ENCODE measurements at regions not wholly inside any gene's neighbourhood (a gene's known extent, or its start where the extent isn't known, plus 50 kb on each side); places are given as distances from the start of the nearest gene placed in this dataset.
"Not testable (repeated sequence)": the region's sequence is repeated elsewhere in the genome, so short reads cannot be mapped to it uniquely, and the experiment has no call there.

- POLR2A ChIA-PET, result no interaction called here
- H3K4me1 Mint-ChIP-seq (ENCODE audit: low read depth, unreplicated experiment), result no peaks in the 10 kb centered on the region
Observed at GRCh38 chr2:129504646-129505045, 474.8 kb upstream of the RAB6C start.

GRCh38 chr2:129518937-129519336 lies 460.5 kb upstream of the RAB6C start:
- H3K27ac Mint-ChIP-seq (ENCODE audit: unreplicated experiment), result no peak overlapping the region
- peaks cover 8% of the 10 kb centered on the region for H3K9me3 Mint-ChIP-seq (ENCODE audit: unreplicated experiment)
- Histone ChIP-seq H3K4me1 (no peaks in the 10 kb centered on the region), H3K9me3 (no peaks in the 10 kb centered on the region), H3K36me3 (ENCODE audit: control insufficient read depth, insufficient read depth, low read length) (no peaks in the 10 kb centered on the region), H3K4me3 (ENCODE audit: low read depth, low read length) (no peak overlapping the region), H3K27me3 (replicated peaks; ENCODE audit: control insufficient read depth, insufficient read depth, low read length) (no peaks in the 10 kb centered on the region)
- no TSS peak for BruUV-seq (replicated peaks)
- no peaks in the 10 kb centered on the region for H3K4me1 Mint-ChIP-seq (ENCODE audit: low read depth, unreplicated experiment)
- POLR2A ChIA-PET, result no interaction called here
- intact Hi-C loops (cut with micrococcal nuclease; ENCODE audit: unreplicated experiment), result no loop called here
- no peak overlapping the region for H3K4me3 Mint-ChIP-seq (ENCODE audit: unreplicated experiment)
- CTCF ChIA-PET, result no interaction called here
- no peak for DNase-seq
- TF ChIP-seq CTCF (IDR thresholded peaks at IDR 0.05; ENCODE audit: insufficient read depth in 1 of 2, low read depth in 1 of 2, low read length in 1 of 2, severe bottlenecking in 1 of 2, unreplicated experiment in 1 of 2), result no peak
- H3K27me3 Mint-ChIP-seq (ENCODE audit: insufficient read depth, unreplicated experiment), result peaks cover 13% of the 10 kb centered on the region
- H3K36me3 Mint-ChIP-seq (ENCODE audit: insufficient read depth, unreplicated experiment), result no peaks in the 10 kb centered on the region

More at GRCh38 chr2:129504646-129505045, 474.8 kb upstream of the RAB6C start:
- Histone ChIP-seq H3K4me3 (ENCODE audit: low read depth, low read length) (no peak overlapping the region), H3K4me1 (no peaks in the 10 kb centered on the region), H3K36me3 (ENCODE audit: control insufficient read depth, insufficient read depth, low read length) (no peaks in the 10 kb centered on the region), H3K9me3 (no peaks in the 10 kb centered on the region), H3K27me3 (replicated peaks; ENCODE audit: control insufficient read depth, insufficient read depth, low read length) (no peaks in the 10 kb centered on the region)
- no peaks in the 10 kb centered on the region for H3K36me3 Mint-ChIP-seq (ENCODE audit: insufficient read depth, unreplicated experiment)
- H3K27ac Mint-ChIP-seq (ENCODE audit: unreplicated experiment), result no peak overlapping the region
- H3K9me3 Mint-ChIP-seq (ENCODE audit: unreplicated experiment), result no peaks in the 10 kb centered on the region
- CTCF ChIA-PET, result no interaction called here
- intact Hi-C loops (cut with micrococcal nuclease; ENCODE audit: unreplicated experiment), result no loop called here
- DNase-seq, result no peak
- no peak for TF ChIP-seq CTCF (IDR thresholded peaks at IDR 0.05; ENCODE audit: insufficient read depth in 1 of 2, low read depth in 1 of 2, low read length in 1 of 2, severe bottlenecking in 1 of 2, unreplicated experiment in 1 of 2)
- no peaks in the 10 kb centered on the region for H3K27me3 Mint-ChIP-seq (ENCODE audit: insufficient read depth, unreplicated experiment)
- BruUV-seq (replicated peaks), result no TSS peak
- no peak overlapping the region for H3K4me3 Mint-ChIP-seq (ENCODE audit: unreplicated experiment)

DNA sequence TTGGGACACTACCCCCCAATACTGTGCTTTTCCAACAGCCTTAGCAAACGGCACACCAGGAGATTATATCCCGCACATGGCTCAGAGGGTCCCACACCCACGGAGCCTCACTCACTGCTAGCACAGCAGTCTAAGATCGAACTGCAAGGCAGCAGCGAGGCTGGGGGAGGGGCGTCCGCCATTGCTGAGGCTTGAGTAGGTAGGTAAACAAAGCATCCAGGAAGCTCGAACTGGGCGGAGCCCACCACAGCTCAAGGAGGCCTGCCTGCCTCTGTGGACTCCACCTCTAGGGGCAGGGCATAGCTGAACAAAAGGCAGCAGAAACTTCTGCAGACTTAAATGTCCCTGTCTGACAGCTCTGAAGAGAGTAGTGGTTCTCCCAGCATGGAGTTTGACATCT lies 447.3 kb upstream of the RAB6C start:
- POLR2A ChIA-PET; BruUV-seq (replicated peaks); H3K36me3 Mint-ChIP-seq (ENCODE audit: insufficient read depth, unreplicated experiment): not testable (repeated sequence)

DNA sequence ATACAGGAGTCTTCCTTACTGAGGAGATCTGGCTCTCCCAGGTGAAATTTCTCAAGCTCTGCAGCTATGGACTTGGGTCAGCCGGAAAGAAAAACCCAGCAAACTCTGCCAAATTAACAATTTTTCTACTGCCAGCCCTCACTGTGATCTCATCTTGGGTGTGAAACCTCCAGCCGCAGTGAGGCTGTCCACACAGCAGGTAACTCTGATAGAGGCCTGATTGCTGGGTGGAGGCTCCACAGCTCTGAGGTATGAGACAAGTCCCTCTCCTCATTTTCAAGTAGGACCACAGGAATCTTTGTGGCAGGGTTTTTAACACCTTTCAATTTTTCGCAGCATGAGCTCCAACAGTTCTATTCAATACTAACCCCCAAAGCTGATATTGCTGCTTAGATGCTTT lies 430.6 kb upstream of the RAB6C start:
- Histone ChIP-seq H3K27me3 (replicated peaks; ENCODE audit: control insufficient read depth, insufficient read depth, low read length) (no peaks in the 10 kb centered on the region), H3K4me1 (no peaks in the 10 kb centered on the region), H3K9me3 (no peaks in the 10 kb centered on the region), H3K4me3 (ENCODE audit: low read depth, low read length) (no peak overlapping the region), H3K36me3 (ENCODE audit: control insufficient read depth, insufficient read depth, low read length) (no peaks in the 10 kb centered on the region)
- no peaks in the 10 kb centered on the region for H3K9me3 Mint-ChIP-seq (ENCODE audit: unreplicated experiment)
- peaks cover 14% of the 10 kb centered on the region for H3K27me3 Mint-ChIP-seq (ENCODE audit: insufficient read depth, unreplicated experiment)
- ChIA-PET POLR2A (no interaction called here), CTCF (no interaction called here)
- H3K4me1 Mint-ChIP-seq (ENCODE audit: low read depth, unreplicated experiment), result no peaks in the 10 kb centered on the region
- intact Hi-C loops (cut with micrococcal nuclease; ENCODE audit: unreplicated experiment), result no loop called here
- no peak overlapping the region for H3K27ac Mint-ChIP-seq (ENCODE audit: unreplicated experiment)
- DNase-seq, result no peak
- BruUV-seq (replicated peaks), result no TSS peak
- no peaks in the 10 kb centered on the region for H3K36me3 Mint-ChIP-seq (ENCODE audit: insufficient read depth, unreplicated experiment)
- TF ChIP-seq CTCF (IDR thresholded peaks at IDR 0.05; ENCODE audit: insufficient read depth in 1 of 2, low read depth in 1 of 2, low read length in 1 of 2, severe bottlenecking in 1 of 2, unreplicated experiment in 1 of 2), result no peak
- no peak overlapping the region for H3K4me3 Mint-ChIP-seq (ENCODE audit: unreplicated experiment)

More for the DNA sequence above, 447.3 kb upstream of the RAB6C start:
- H3K4me1 Mint-ChIP-seq (ENCODE audit: low read depth, unreplicated experiment); H3K9me3 ChIP-seq; H3K27me3 ChIP-seq (replicated peaks; ENCODE audit: control insufficient read depth, insufficient read depth, low read length); H3K27ac Mint-ChIP-seq (ENCODE audit: unreplicated experiment); H3K4me1 ChIP-seq; DNase-seq; H3K27me3 Mint-ChIP-seq (ENCODE audit: insufficient read depth, unreplicated experiment); intact Hi-C loops (cut with micrococcal nuclease; ENCODE audit: unreplicated experiment); H3K4me3 ChIP-seq (ENCODE audit: low read depth, low read length); CTCF ChIA-PET; H3K36me3 ChIP-seq (ENCODE audit: control insufficient read depth, insufficient read depth, low read length); H3K9me3 Mint-ChIP-seq (ENCODE audit: unreplicated experiment); H3K4me3 Mint-ChIP-seq (ENCODE audit: unreplicated experiment): not testable (repeated sequence)

Measured in Caco-2 (cell line).